GM13976 (cell line): ENCODE measurements at regions not wholly inside any gene's neighbourhood (a gene's known extent, or its start where the extent isn't known, plus 50 kb on each side); places are given as distances from the start of the nearest gene placed in this dataset.

Experiments
- DNase-seq: peaks from one replicate; pipeline ENCODE4 v3.0.0; 2012; ENCODE audit warnings: low spot score
- in situ Hi-C: fragments of 300-500 bp; cut with MboI; formaldehyde crosslinking; loops from one replicate; pipeline ENCODE4 v1.12.0; 2022; ENCODE audit warnings: low sequenced_read_pairs, mixed read lengths, inconsistent platforms; ENCODE audit not compliant: unreplicated experiment
- TF ChIP-seq, protein P1 (sequence below): IDR thresholded peaks from 2 replicates; pipeline ENCODE4 v1.5.1; 2012; ENCODE audit warnings: borderline replicate concordance, mild to moderate bottlenecking; ENCODE audit not compliant: insufficient read depth; ENCODE audit errors: extremely low read depth, missing control alignments, control extremely low read depth

DNA sequence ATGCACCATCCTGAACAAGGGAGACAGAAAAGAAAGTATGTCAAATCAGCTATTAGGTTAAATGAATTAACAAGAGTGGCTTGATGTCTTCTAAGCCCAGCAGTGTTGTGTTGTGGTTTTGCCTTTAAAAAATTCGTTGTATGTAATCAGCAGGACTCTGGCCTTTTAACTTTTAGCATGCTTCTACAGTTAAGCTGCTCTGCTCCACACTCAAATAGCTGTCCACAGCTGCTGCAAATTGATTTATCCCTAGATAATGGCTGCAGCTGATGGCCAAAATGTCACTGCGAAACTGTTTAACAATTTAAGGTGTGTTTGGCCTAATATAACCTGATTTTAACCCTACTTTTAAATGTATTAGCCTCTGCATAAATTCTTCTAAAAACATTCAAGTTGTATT, 85.8 kb downstream of the CXXC4 start:
- DNase-seq = no peak
- TF ChIP-seq, protein P1, sequence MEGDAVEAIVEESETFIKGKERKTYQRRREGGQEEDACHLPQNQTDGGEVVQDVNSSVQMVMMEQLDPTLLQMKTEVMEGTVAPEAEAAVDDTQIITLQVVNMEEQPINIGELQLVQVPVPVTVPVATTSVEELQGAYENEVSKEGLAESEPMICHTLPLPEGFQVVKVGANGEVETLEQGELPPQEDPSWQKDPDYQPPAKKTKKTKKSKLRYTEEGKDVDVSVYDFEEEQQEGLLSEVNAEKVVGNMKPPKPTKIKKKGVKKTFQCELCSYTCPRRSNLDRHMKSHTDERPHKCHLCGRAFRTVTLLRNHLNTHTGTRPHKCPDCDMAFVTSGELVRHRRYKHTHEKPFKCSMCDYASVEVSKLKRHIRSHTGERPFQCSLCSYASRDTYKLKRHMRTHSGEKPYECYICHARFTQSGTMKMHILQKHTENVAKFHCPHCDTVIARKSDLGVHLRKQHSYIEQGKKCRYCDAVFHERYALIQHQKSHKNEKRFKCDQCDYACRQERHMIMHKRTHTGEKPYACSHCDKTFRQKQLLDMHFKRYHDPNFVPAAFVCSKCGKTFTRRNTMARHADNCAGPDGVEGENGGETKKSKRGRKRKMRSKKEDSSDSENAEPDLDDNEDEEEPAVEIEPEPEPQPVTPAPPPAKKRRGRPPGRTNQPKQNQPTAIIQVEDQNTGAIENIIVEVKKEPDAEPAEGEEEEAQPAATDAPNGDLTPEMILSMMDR = no peak
- in situ Hi-C loops = no loop called here

DNA sequence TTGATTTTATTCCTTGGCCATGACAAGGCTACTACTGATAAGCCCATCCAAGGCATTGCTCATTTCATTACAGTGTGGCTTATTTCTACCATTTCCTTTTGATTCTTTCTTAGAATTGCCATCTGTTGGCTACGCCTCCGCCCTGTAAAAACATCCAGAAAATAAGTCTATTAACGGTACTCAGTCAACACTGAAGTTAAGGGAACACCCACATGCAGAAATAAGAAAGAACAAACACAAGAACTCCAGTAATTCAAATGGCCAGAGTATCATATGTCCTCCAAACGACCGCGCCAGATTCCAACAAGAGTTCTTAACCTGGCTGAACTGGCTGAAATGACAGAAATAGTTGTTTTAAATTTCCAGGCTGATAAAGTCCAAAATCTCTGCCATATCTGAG, 90.3 kb downstream of the CXXC4 start:
- in situ Hi-C loops = no loop called here
- no peak for DNase-seq
- TF ChIP-seq, protein P1 = no peak

DNA sequence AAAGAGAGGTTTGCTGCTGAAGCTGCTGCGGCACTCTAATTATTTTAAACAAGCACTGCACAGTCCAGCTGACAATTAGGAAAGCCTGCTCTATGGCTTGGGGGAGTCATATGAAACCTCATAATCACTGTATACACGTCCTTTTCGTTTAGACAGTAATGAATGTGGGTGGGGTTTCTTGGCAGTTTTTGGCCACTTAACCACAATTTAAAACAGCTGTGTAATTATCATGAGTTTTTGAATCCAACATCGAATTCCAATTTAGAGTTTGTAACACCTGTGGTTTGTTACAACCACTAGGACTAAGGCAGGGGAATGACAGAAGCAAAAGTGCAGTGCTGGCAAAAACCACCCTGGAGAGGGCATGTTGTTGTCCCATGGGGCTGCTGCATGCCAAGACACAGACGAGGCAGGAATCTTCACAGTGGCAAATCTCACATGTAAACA, 99.5 kb downstream of the CXXC4 start:
- TF ChIP-seq, protein P1 = no peak
- no peak for DNase-seq
- in situ Hi-C loops = no loop called here

DNA sequence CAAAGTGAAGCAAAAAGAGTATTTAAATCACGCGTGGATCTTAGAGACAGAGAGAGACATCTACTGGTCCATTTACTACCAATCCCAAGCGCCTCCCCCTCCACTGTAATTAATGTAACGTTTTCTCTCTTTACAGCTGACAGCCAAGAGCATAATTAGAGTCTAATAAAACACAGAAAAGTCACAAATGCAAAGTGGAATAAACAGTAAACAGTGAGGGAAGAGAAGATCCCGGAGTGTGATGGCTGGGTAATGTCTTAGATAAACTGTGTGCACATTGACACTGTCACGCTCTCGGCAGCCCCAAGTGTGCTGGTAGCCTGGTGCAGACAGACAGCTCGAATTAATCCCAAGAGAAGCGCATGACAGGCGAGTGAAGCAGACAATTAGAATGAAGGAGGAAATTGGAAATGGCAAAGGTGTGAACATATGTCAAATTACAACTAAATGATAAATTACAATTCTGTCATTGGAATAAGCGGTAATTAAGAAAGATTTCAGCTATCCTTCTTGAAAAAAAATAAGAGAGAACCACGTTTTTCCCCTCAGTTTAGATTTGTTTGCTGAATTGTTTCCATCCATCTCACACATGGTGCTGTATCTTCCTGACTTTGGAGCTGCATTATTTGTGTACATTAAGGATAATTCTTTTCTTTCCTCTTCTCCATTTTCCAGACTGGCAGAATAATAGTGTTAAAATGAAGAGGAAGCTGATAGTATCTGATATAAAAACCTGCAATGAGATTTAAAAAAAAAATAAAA, 100.1 kb downstream of the CXXC4 start:
- TF ChIP-seq, protein P1 = no peak

DNA sequence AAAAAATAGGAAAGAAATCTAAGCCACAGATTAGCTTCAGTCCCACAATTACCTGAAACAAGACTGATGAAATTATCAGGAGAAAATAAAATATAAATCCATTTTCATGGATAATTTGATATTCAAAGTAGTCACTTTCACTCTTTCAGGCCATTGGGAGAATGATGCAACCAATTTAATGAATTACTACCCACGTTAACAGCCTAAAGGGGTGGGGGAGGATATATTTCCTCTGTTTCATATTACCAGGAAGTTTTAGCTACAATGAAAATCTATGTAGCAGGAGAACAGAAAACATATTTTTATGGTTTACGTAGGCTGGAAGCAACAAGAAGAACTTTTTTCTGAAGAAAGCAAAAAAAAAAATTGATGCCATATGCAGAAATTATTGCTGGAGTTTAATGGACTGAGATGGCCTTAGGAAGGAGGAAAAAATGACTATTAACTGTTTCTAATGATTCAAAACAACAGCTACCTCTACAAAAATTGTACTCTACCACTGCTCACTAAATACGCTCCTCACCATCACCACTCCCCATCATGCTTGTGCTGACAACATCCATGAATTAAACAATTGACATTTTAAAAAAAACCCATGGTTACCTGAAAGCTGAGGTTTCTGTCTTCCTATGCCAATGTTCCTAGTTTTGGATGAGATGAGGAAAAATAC, 100.9 kb downstream of the CXXC4 start:
- no peak for DNase-seq
- TF ChIP-seq, protein P1 = no peak
- in situ Hi-C loops = no loop called here

More for the DNA sequence above, 100.1 kb downstream of the CXXC4 start:
- in situ Hi-C loops = no loop called here
- no peak for DNase-seq

DNA sequence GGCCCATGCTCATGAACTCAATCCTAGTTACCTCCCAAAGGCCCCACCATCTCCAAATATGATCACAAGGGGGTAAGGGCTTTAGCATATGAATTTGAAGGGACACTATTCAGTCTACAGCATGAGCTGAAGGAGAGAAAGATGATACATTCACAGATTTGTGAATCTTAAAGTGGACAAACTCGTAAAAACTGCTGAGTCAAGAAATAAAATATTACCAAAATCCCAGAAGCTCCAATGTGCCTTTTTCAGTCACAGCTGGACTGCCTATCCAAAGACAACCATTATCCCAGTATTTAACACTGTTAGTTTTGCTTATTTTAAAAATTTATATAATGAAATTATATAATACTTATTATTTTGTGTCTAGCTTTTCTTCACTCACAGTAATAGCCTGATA, 109.0 kb downstream of the CXXC4 start:
- TF ChIP-seq, protein P1 = no peak
- in situ Hi-C loops = no loop called here

More for the DNA sequence above, 109.0 kb downstream of the CXXC4 start:
- no peak for DNase-seq
